ENCODE measurements at regions not wholly inside any gene's neighbourhood (a gene's known extent, or its start where the extent isn't known, plus 50 kb on each side); places are given as distances from the start of the nearest gene placed in this dataset.

DNA sequence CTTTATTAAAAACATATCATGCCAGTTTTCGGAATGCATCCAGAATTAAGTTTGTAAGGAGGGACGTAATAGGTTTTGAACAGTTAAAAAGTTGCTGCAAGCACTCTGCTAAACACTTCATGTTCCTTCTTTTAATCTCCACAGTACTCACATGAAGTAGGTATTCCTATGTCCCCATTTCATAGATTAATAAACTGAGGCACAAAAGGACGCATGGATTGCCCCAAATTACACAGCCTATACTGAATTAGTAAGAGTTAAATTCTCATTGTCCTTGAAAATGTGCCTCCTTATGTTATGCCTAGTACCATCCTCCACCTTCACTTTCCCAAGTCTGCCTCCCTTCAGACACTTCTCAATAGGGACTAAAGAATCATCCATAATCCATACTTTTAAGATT lies 358.9 kb upstream of the ATP5MC3 start (continued):
- TF ChIP-seq, protein P1, sequence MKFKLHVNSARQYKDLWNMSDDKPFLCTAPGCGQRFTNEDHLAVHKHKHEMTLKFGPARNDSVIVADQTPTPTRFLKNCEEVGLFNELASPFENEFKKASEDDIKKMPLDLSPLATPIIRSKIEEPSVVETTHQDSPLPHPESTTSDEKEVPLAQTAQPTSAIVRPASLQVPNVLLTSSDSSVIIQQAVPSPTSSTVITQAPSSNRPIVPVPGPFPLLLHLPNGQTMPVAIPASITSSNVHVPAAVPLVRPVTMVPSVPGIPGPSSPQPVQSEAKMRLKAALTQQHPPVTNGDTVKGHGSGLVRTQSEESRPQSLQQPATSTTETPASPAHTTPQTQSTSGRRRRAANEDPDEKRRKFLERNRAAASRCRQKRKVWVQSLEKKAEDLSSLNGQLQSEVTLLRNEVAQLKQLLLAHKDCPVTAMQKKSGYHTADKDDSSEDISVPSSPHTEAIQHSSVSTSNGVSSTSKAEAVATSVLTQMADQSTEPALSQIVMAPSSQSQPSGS (IDR thresholded peaks at IDR 0.05; ENCODE audit: low read length), result no peak
- TF ChIP-seq CREB1 (IDR thresholded peaks at IDR 0.05) (no peak), RBBP5 (IDR thresholded peaks at IDR 0.05; ENCODE audit: borderline replicate concordance, low read depth, low read length) (no peak), BRCA1 (IDR thresholded peaks at IDR 0.05; ENCODE audit: low read depth, low read length) (no peak), NANOG (IDR thresholded peaks at IDR 0.05; ENCODE audit: insufficient read depth, low read depth, low read length, poor library complexity, severe bottlenecking) (no peak), POLR2A (IDR thresholded peaks at IDR 0.05; ENCODE audit: control extremely low read depth in 1 of 2, low read depth in 2 of 2, low read length in 2 of 2) (no peak)

Data from H1 (cell line).